GM21423 (cell line): ENCODE measurements at regions not wholly inside any gene's neighbourhood (a gene's known extent, or its start where the extent isn't known, plus 50 kb on each side); places are given as distances from the start of the nearest gene placed in this dataset.

Source experiments
- ATAC-seq: cut with Tn5 transposase; IDR thresholded peaks from one replicate; pipeline ENCODE4 v1.9.1; 2021; ENCODE audit warnings: mild to moderate bottlenecking, moderate library complexity; ENCODE audit not compliant: unreplicated experiment

GRCh38 chr5:20494706-20495105 lies 506.7 kb upstream of the CDH18 start:
- no peak for ATAC-seq

- ATAC-seq, result no peak
Observed at GRCh38 chr5:20486826-20487225, 498.8 kb upstream of the CDH18 start.

- ATAC-seq, result no peak
Observed at GRCh38 chr5:20476016-20476415, 488.0 kb upstream of the CDH18 start.

- ATAC-seq, result no peak
Observed at GRCh38 chr5:20470997-20471396, 483.0 kb upstream of the CDH18 start.

GRCh38 chr5:20469792-20470191 lies 481.8 kb upstream of the CDH18 start:
- ATAC-seq, result no peak

- ATAC-seq, result no peak
Observed at GRCh38 chr5:20469390-20469789, 481.4 kb upstream of the CDH18 start.

GRCh38 chr5:20466512-20466911 lies 478.5 kb upstream of the CDH18 start:
- no peak for ATAC-seq

GRCh38 chr5:20463206-20463605 lies 475.2 kb upstream of the CDH18 start:
- no peak for ATAC-seq

GRCh38 chr5:20446121-20446520 lies 458.1 kb upstream of the CDH18 start:
- ATAC-seq, result no peak

- ATAC-seq, result no peak
Observed at GRCh38 chr5:20445326-20445860, 457.4 kb upstream of the CDH18 start.

GRCh38 chr5:20434786-20435185 lies 446.8 kb upstream of the CDH18 start:
- no peak for ATAC-seq

- ATAC-seq, result no peak
Observed at GRCh38 chr5:20420991-20421595, 433.1 kb upstream of the CDH18 start.
